HFFc6 (cell line): ENCODE measurements at regions not wholly inside any gene's neighbourhood (a gene's known extent, or its start where the extent isn't known, plus 50 kb on each side); places are given as distances from the start of the nearest gene placed in this dataset.

Experiments used
- DNase-seq: peaks from one replicate; pipeline ENCODE4 v3.0.0-alpha.2; 2018
- H3K27ac Mint-ChIP-seq: 2 replicates; pipeline ENCODE4 v1.8.0; 2020; ENCODE audit warnings: mild to moderate bottlenecking, mixed read lengths
- H3K27me3 Mint-ChIP-seq: 2 replicates; pipeline ENCODE4 v1.8.0; 2021; ENCODE audit warnings: mild to moderate bottlenecking, moderate library complexity, mixed read lengths; ENCODE audit not compliant: insufficient read depth
- H3K36me3 Mint-ChIP-seq: 2 replicates; pipeline ENCODE4 v1.8.0; 2021; ENCODE audit warnings: low read depth, mixed read lengths
- H3K4me1 Mint-ChIP-seq: 2 replicates; pipeline ENCODE4 v1.8.0; 2020; ENCODE audit warnings: low read depth, mixed read lengths
- H3K4me3 Mint-ChIP-seq: 2 replicates; pipeline ENCODE4 v1.8.0; 2020; ENCODE audit warnings: mild to moderate bottlenecking, moderate library complexity, mixed read lengths
- H3K9me3 Mint-ChIP-seq: 2 replicates; pipeline ENCODE4 v1.8.0; 2020; ENCODE audit warnings: mild to moderate bottlenecking, mixed read lengths
- CTCF ChIP-seq: fragments of 200-600 bp; sonication (generic); IDR thresholded peaks from 2 replicates; pipeline ENCODE4 v1.5.0; 2021; ENCODE audit warnings: antibody characterized with exemption, mild to moderate bottlenecking

GRCh38 chr9:86733929-86734328 lies 213.4 kb downstream of the GAS1 start:
- Mint-ChIP-seq H3K9me3 (peaks cover 8% of the 10 kb centered on the region; the same call in 1 of the 2 replicates), H3K4me1 (peaks cover 77% of the 10 kb centered on the region), H3K4me3 (no peak overlapping the region), H3K36me3 (peaks cover 12% of the 10 kb centered on the region), H3K27ac (0 out of 2 replicates have a peak overlapping the region, but pooled peaks have one; percentile 69), H3K27me3 (no peaks in the 10 kb centered on the region; the same call in 1 of the 2 replicates)
- TF ChIP-seq CTCF: no peak
- no peak for DNase-seq

GRCh38 chr9:86732514-86733171 lies 214.7 kb downstream of the GAS1 start:
- Mint-ChIP-seq H3K36me3 (peaks cover 2% of the 10 kb centered on the region; the same call in 1 of the 2 replicates), H3K9me3 (no peaks in the 10 kb centered on the region; the same call in 1 of the 2 replicates), H3K27ac (peak overlapping the region; percentile 62), H3K4me1 (peaks cover 64% of the 10 kb centered on the region), H3K4me3 (peak overlapping the region; percentile 43; the same call in 1 of the 2 replicates), H3K27me3 (no peaks in the 10 kb centered on the region; the same call in 1 of the 2 replicates)
- DNase-seq: peak; percentile 86
- no peak for TF ChIP-seq CTCF

- H3K27ac Mint-ChIP-seq: peak overlapping the region; percentile 73
- peak overlapping the region; percentile 38; the same call in 1 of the 2 replicates for H3K4me3 Mint-ChIP-seq
- H3K4me1 Mint-ChIP-seq: peaks cover 64% of the 10 kb centered on the region
- no peak for TF ChIP-seq CTCF
- H3K36me3 Mint-ChIP-seq: no peaks in the 10 kb centered on the region
- peak; percentile 49 for DNase-seq
- no peaks in the 10 kb centered on the region for H3K9me3 Mint-ChIP-seq
- no peaks in the 10 kb centered on the region; the same call in 1 of the 2 replicates for H3K27me3 Mint-ChIP-seq
Observed at GRCh38 chr9:86731511-86732063, 215.7 kb downstream of the GAS1 start.

GRCh38 chr9:86730163-86730928 lies 217.0 kb downstream of the GAS1 start:
- DNase-seq: no peak
- TF ChIP-seq CTCF: no peak
- no peaks in the 10 kb centered on the region for H3K9me3 Mint-ChIP-seq
- H3K27me3 Mint-ChIP-seq: no peaks in the 10 kb centered on the region; the same call in none of the 2 replicates
- H3K27ac Mint-ChIP-seq: no peak overlapping the region
- no peak overlapping the region for H3K4me3 Mint-ChIP-seq
- H3K36me3 Mint-ChIP-seq: no peaks in the 10 kb centered on the region
- H3K4me1 Mint-ChIP-seq: peaks cover 52% of the 10 kb centered on the region

GRCh38 chr9:86724529-86724928 lies 222.8 kb downstream of the GAS1 start:
- peaks cover 36% of the 10 kb centered on the region for H3K4me1 Mint-ChIP-seq

More at GRCh38 chr9:86724529-86724928, 222.8 kb downstream of the GAS1 start:
- H3K36me3 Mint-ChIP-seq: 0 out of 2 replicates have a peak, but pooled peaks cover 7% of the 10 kb centered on the region
- H3K4me3 Mint-ChIP-seq: no peak overlapping the region
- no peak for DNase-seq
- TF ChIP-seq CTCF: no peak
- H3K27ac Mint-ChIP-seq: no peak overlapping the region
- no peaks in the 10 kb centered on the region; the same call in none of the 2 replicates for H3K27me3 Mint-ChIP-seq
- no peaks in the 10 kb centered on the region for H3K9me3 Mint-ChIP-seq
